Activated naive CD4-positive, alpha-beta T cell treated with anti-CD3 and anti-CD28 coated beads, Interleukin-2, amount 50 U/mL, for 24 hours (primary cell): ENCODE measurements at regions not wholly inside any gene's neighbourhood (a gene's known extent, or its start where the extent isn't known, plus 50 kb on each side); places are given as distances from the start of the nearest gene placed in this dataset.

Experiments
- H3K27ac Mint-ChIP-seq: one replicate; pipeline ENCODE4 v1.8.0; 2021; ENCODE audit warnings: mild to moderate bottlenecking, mixed read lengths
- H3K27me3 Mint-ChIP-seq: one replicate; pipeline ENCODE4 v1.8.0; 2021; ENCODE audit warnings: mixed read lengths
- H3K36me3 Mint-ChIP-seq: one replicate; pipeline ENCODE4 v1.8.0; 2021; ENCODE audit warnings: mixed read lengths
- H3K4me1 Mint-ChIP-seq: one replicate; pipeline ENCODE4 v1.8.0; 2021; ENCODE audit warnings: mixed read lengths
- H3K4me3 Mint-ChIP-seq: one replicate; pipeline ENCODE4 v1.8.0; 2021; ENCODE audit warnings: mild to moderate bottlenecking, mixed read lengths
- H3K9me3 Mint-ChIP-seq: one replicate; pipeline ENCODE4 v1.8.0; 2021; ENCODE audit warnings: mixed read lengths

GRCh38 chr16:66169817-66170216 is 196.7 kb upstream of the CDH5 start:
- peaks cover 4% of the 10 kb centered on the region for H3K27me3 Mint-ChIP-seq
- no peak overlapping the region for H3K27ac Mint-ChIP-seq
- no peaks in the 10 kb centered on the region for H3K36me3 Mint-ChIP-seq
- no peaks in the 10 kb centered on the region for H3K4me1 Mint-ChIP-seq
- no peak overlapping the region for H3K4me3 Mint-ChIP-seq
- H3K9me3 Mint-ChIP-seq, result no peaks in the 10 kb centered on the region

- no peak overlapping the region for H3K27ac Mint-ChIP-seq
- H3K9me3 Mint-ChIP-seq, result no peaks in the 10 kb centered on the region
- no peaks in the 10 kb centered on the region for H3K4me1 Mint-ChIP-seq
- H3K27me3 Mint-ChIP-seq, result peaks cover 4% of the 10 kb centered on the region
- no peak overlapping the region for H3K4me3 Mint-ChIP-seq
- H3K36me3 Mint-ChIP-seq, result no peaks in the 10 kb centered on the region
These were observed 197.7 kb upstream of the CDH5 start for GRCh38 chr16:66168777-66169176.

GRCh38 chr16:66167564-66168291 is 198.8 kb upstream of the CDH5 start:
- no peaks in the 10 kb centered on the region for H3K36me3 Mint-ChIP-seq
- H3K4me3 Mint-ChIP-seq, result no peak overlapping the region
- no peak overlapping the region for H3K27ac Mint-ChIP-seq
- no peaks in the 10 kb centered on the region for H3K4me1 Mint-ChIP-seq
- peaks cover 3% of the 10 kb centered on the region for H3K27me3 Mint-ChIP-seq
- H3K9me3 Mint-ChIP-seq, result no peaks in the 10 kb centered on the region

- no peaks in the 10 kb centered on the region for H3K4me1 Mint-ChIP-seq
- no peaks in the 10 kb centered on the region for H3K27me3 Mint-ChIP-seq
- no peak overlapping the region for H3K4me3 Mint-ChIP-seq
- no peaks in the 10 kb centered on the region for H3K36me3 Mint-ChIP-seq
- no peak overlapping the region for H3K27ac Mint-ChIP-seq
- no peaks in the 10 kb centered on the region for H3K9me3 Mint-ChIP-seq
These were observed 200.0 kb upstream of the CDH5 start for GRCh38 chr16:66166490-66166889.

GRCh38 chr16:66165879-66166278 is 200.6 kb upstream of the CDH5 start:
- H3K9me3 Mint-ChIP-seq, result no peaks in the 10 kb centered on the region
- H3K4me3 Mint-ChIP-seq, result no peak overlapping the region
- H3K36me3 Mint-ChIP-seq, result no peaks in the 10 kb centered on the region
- no peak overlapping the region for H3K27ac Mint-ChIP-seq
- H3K27me3 Mint-ChIP-seq, result no peaks in the 10 kb centered on the region
- H3K4me1 Mint-ChIP-seq, result no peaks in the 10 kb centered on the region

GRCh38 chr16:66164581-66165247 is 201.8 kb upstream of the CDH5 start:
- Mint-ChIP-seq H3K27ac (no peak overlapping the region), H3K27me3 (no peaks in the 10 kb centered on the region), H3K36me3 (no peaks in the 10 kb centered on the region), H3K4me1 (no peaks in the 10 kb centered on the region), H3K4me3 (no peak overlapping the region), H3K9me3 (no peaks in the 10 kb centered on the region)

GRCh38 chr16:66162821-66163220 is 203.7 kb upstream of the CDH5 start:
- no peaks in the 10 kb centered on the region for H3K9me3 Mint-ChIP-seq
- no peaks in the 10 kb centered on the region for H3K27me3 Mint-ChIP-seq
- H3K36me3 Mint-ChIP-seq, result no peaks in the 10 kb centered on the region
- H3K4me3 Mint-ChIP-seq, result no peak overlapping the region
- H3K4me1 Mint-ChIP-seq, result no peaks in the 10 kb centered on the region
- H3K27ac Mint-ChIP-seq, result no peak overlapping the region

- H3K4me3 Mint-ChIP-seq, result no peak overlapping the region
- no peaks in the 10 kb centered on the region for H3K36me3 Mint-ChIP-seq
- H3K27ac Mint-ChIP-seq, result no peak overlapping the region
- H3K4me1 Mint-ChIP-seq, result no peaks in the 10 kb centered on the region
- H3K9me3 Mint-ChIP-seq, result no peaks in the 10 kb centered on the region
- no peaks in the 10 kb centered on the region for H3K27me3 Mint-ChIP-seq
These were observed 204.5 kb upstream of the CDH5 start for GRCh38 chr16:66161942-66162341.

GRCh38 chr16:66161269-66161668 is 205.2 kb upstream of the CDH5 start:
- H3K4me1 Mint-ChIP-seq, result no peaks in the 10 kb centered on the region
- H3K27ac Mint-ChIP-seq, result no peak overlapping the region
- no peaks in the 10 kb centered on the region for H3K27me3 Mint-ChIP-seq

GRCh38 chr16:66159987-66160386 is 206.5 kb upstream of the CDH5 start:
- Mint-ChIP-seq H3K9me3 (no peaks in the 10 kb centered on the region), H3K27me3 (no peaks in the 10 kb centered on the region), H3K4me3 (no peak overlapping the region), H3K36me3 (no peaks in the 10 kb centered on the region), H3K4me1 (no peaks in the 10 kb centered on the region), H3K27ac (no peak overlapping the region)

More at GRCh38 chr16:66161269-66161668, 205.2 kb upstream of the CDH5 start:
- H3K36me3 Mint-ChIP-seq, result no peaks in the 10 kb centered on the region
- H3K9me3 Mint-ChIP-seq, result no peaks in the 10 kb centered on the region
- H3K4me3 Mint-ChIP-seq, result no peak overlapping the region

- no peak overlapping the region for H3K4me3 Mint-ChIP-seq
- no peak overlapping the region for H3K27ac Mint-ChIP-seq
- no peaks in the 10 kb centered on the region for H3K4me1 Mint-ChIP-seq
- no peaks in the 10 kb centered on the region for H3K9me3 Mint-ChIP-seq
- no peaks in the 10 kb centered on the region for H3K36me3 Mint-ChIP-seq
- H3K27me3 Mint-ChIP-seq, result no peaks in the 10 kb centered on the region
These were observed 210.0 kb upstream of the CDH5 start for GRCh38 chr16:66156538-66156937.

- no peaks in the 10 kb centered on the region for H3K36me3 Mint-ChIP-seq
- H3K9me3 Mint-ChIP-seq, result no peaks in the 10 kb centered on the region
- no peaks in the 10 kb centered on the region for H3K27me3 Mint-ChIP-seq
- H3K4me1 Mint-ChIP-seq, result no peaks in the 10 kb centered on the region
- H3K27ac Mint-ChIP-seq, result no peak overlapping the region
- no peak overlapping the region for H3K4me3 Mint-ChIP-seq
These were observed 210.6 kb upstream of the CDH5 start for GRCh38 chr16:66155933-66156332.

GRCh38 chr16:66154801-66155200 is 211.7 kb upstream of the CDH5 start:
- Mint-ChIP-seq H3K4me3 (no peak overlapping the region), H3K27ac (no peak overlapping the region)

GRCh38 chr16:66152823-66153393 is 213.6 kb upstream of the CDH5 start:
- no peaks in the 10 kb centered on the region for H3K36me3 Mint-ChIP-seq
- no peaks in the 10 kb centered on the region for H3K4me1 Mint-ChIP-seq
- H3K27ac Mint-ChIP-seq, result no peak overlapping the region
- no peaks in the 10 kb centered on the region for H3K9me3 Mint-ChIP-seq
- no peak overlapping the region for H3K4me3 Mint-ChIP-seq
- H3K27me3 Mint-ChIP-seq, result no peaks in the 10 kb centered on the region

More at GRCh38 chr16:66154801-66155200, 211.7 kb upstream of the CDH5 start:
- no peaks in the 10 kb centered on the region for H3K36me3 Mint-ChIP-seq
- H3K27me3 Mint-ChIP-seq, result no peaks in the 10 kb centered on the region
- no peaks in the 10 kb centered on the region for H3K9me3 Mint-ChIP-seq
- no peaks in the 10 kb centered on the region for H3K4me1 Mint-ChIP-seq

- H3K27me3 Mint-ChIP-seq, result no peaks in the 10 kb centered on the region
- H3K9me3 Mint-ChIP-seq, result no peaks in the 10 kb centered on the region
- no peak overlapping the region for H3K4me3 Mint-ChIP-seq
- no peaks in the 10 kb centered on the region for H3K4me1 Mint-ChIP-seq
- no peak overlapping the region for H3K27ac Mint-ChIP-seq
- H3K36me3 Mint-ChIP-seq, result no peaks in the 10 kb centered on the region
These were observed 214.3 kb upstream of the CDH5 start for GRCh38 chr16:66152181-66152580.

GRCh38 chr16:66150698-66151482 is 215.6 kb upstream of the CDH5 start:
- H3K9me3 Mint-ChIP-seq, result no peaks in the 10 kb centered on the region
- no peaks in the 10 kb centered on the region for H3K4me1 Mint-ChIP-seq
- no peaks in the 10 kb centered on the region for H3K27me3 Mint-ChIP-seq
- no peak overlapping the region for H3K27ac Mint-ChIP-seq
- H3K4me3 Mint-ChIP-seq, result no peak overlapping the region
- no peaks in the 10 kb centered on the region for H3K36me3 Mint-ChIP-seq
